Neural progenitor cell (in vitro differentiated cells): ENCODE measurements at regions not wholly inside any gene's neighbourhood (a gene's known extent, or its start where the extent isn't known, plus 50 kb on each side); places are given as distances from the start of the nearest gene placed in this dataset.
"Not testable (repeated sequence)": the region's sequence is repeated elsewhere in the genome, so short reads cannot be mapped to it uniquely, and the experiment has no call there.

Experiments used
- DNase-seq: peaks from one replicate; pipeline ENCODE4 v3.0.0-alpha.2; 2016; ENCODE audit warnings: low spot score
- H2AFZ ChIP-seq: fragments of 200-600 bp; sonication (generic); replicated peaks from 2 replicates; pipeline ENCODE4 v1.6.1; 2016; ENCODE audit warnings: antibody characterized with exemption
- H3F3A ChIP-seq: fragments of 200-600 bp; sonication (generic); 2 replicates; pipeline ENCODE4 v1.6.1; 2016; ENCODE audit warnings: antibody characterized with exemption, low read depth
- H3K27ac ChIP-seq: fragments of 200-600 bp; sonication (generic); 2 replicates; pipeline ENCODE4 v1.5.1; 2016; ENCODE audit warnings: mild to moderate bottlenecking
- H3K27me3 ChIP-seq: fragments of 200-600 bp; sonication (generic); 2 replicates; pipeline ENCODE4 v1.6.1; 2016; ENCODE audit warnings: mild to moderate bottlenecking, moderate library complexity
- H3K36me3 ChIP-seq: fragments of 200-600 bp; sonication (generic); 2 replicates; pipeline ENCODE4 v1.5.1; 2016
- H3K4me1 ChIP-seq: fragments of 200-600 bp; sonication (generic); 2 replicates; pipeline ENCODE4 v1.6.1; 2016; ENCODE audit warnings: mixed run types
- H3K4me2 ChIP-seq: fragments of 200-600 bp; sonication (generic); 2 replicates; pipeline ENCODE4 v1.6.1; 2016
- H3K4me3 ChIP-seq: fragments of 200-600 bp; sonication (generic); 2 replicates; pipeline ENCODE4 v1.5.1; 2016
- H3K79me2 ChIP-seq: fragments of 200-600 bp; sonication (generic); 2 replicates; pipeline ENCODE4 v1.6.1; 2016; ENCODE audit warnings: low read depth
- H3K9ac ChIP-seq: fragments of 200-600 bp; sonication (generic); 2 replicates; pipeline ENCODE4 v1.6.1; 2016
- H3K9me3 ChIP-seq: fragments of 200-600 bp; sonication (generic); 2 replicates; pipeline ENCODE4 v1.5.1; 2016; ENCODE audit warnings: low read depth
- H4K20me1 ChIP-seq: fragments of 200-600 bp; sonication (generic); 2 replicates; pipeline ENCODE4 v1.6.1; 2016; ENCODE audit warnings: low read depth
- H3K27ac Mint-ChIP-seq: 3 replicates; pipeline ENCODE4 v1.8.0; 2021; ENCODE audit warnings: mixed read lengths
- H3K27me3 Mint-ChIP-seq: 2 replicates; pipeline ENCODE4 v1.8.0; 2022; ENCODE audit warnings: low read depth, mild to moderate bottlenecking, inconsistent platforms, moderate library complexity, mixed read lengths; ENCODE audit not compliant: insufficient read depth
- H3K36me3 Mint-ChIP-seq: 3 replicates; pipeline ENCODE4 v1.8.0; 2021; ENCODE audit warnings: mixed read lengths
- H3K4me1 Mint-ChIP-seq: 3 replicates; pipeline ENCODE4 v1.8.0; 2021; ENCODE audit warnings: mixed read lengths
- H3K4me3 Mint-ChIP-seq: 3 replicates; pipeline ENCODE4 v1.8.0; 2021; ENCODE audit warnings: mild to moderate bottlenecking, moderate library complexity, mixed read lengths
- H3K9me3 Mint-ChIP-seq: 3 replicates; pipeline ENCODE4 v1.8.0; 2020; ENCODE audit warnings: mixed read lengths
- CTCF ChIP-seq: fragments of 200-600 bp; sonication (generic); IDR thresholded peaks from 2 replicates; pipeline ENCODE4 v1.5.1; 2017; ENCODE audit warnings: antibody characterized with exemption, mild to moderate bottlenecking
- EZH2 ChIP-seq: fragments of 200-600 bp; sonication (generic); IDR thresholded peaks from 2 replicates; pipeline ENCODE4 v1.6.1; 2017; ENCODE audit warnings: antibody characterized with exemption, mild to moderate bottlenecking, moderate library complexity
- EZH2phosphoT487 ChIP-seq: fragments of 200-600 bp; sonication (generic); IDR thresholded peaks from 2 replicates; pipeline ENCODE4 v1.6.1; 2017; ENCODE audit warnings: antibody characterized with exemption

- Histone ChIP-seq H3K79me2 (no peaks in the 10 kb centered on the region), H3K4me1 (peaks cover 41% of the 10 kb centered on the region), H3K27ac (peak overlapping the region; percentile 26), H3K27me3 (no peaks in the 10 kb centered on the region), H3K4me3 (no peak overlapping the region), H4K20me1 (no peaks in the 10 kb centered on the region), H3K9me3 (no peaks in the 10 kb centered on the region), H3K4me2 (peak overlapping the region; percentile 68), H3F3A (peaks cover 44% of the 10 kb centered on the region), H2AFZ (no peak overlapping the region), H3K36me3 (no peaks in the 10 kb centered on the region), H3K9ac (no peak overlapping the region)
- TF ChIP-seq EZH2phosphoT487 (peak; percentile 61), EZH2 (no peak), CTCF (no peak)
- Mint-ChIP-seq H3K27ac (peak overlapping the region; percentile 98), H3K4me1 (peaks cover 58% of the 10 kb centered on the region), H3K27me3 (peaks cover 6% of the 10 kb centered on the region), H3K9me3 (peaks cover 19% of the 10 kb centered on the region), H3K4me3 (peak overlapping the region; percentile 48), H3K36me3 (no peaks in the 10 kb centered on the region)
- peak; percentile 90 for DNase-seq
These were observed 148.8 kb upstream of the NRP1 start for GRCh38 chr10:33483124-33483815.

DNA sequence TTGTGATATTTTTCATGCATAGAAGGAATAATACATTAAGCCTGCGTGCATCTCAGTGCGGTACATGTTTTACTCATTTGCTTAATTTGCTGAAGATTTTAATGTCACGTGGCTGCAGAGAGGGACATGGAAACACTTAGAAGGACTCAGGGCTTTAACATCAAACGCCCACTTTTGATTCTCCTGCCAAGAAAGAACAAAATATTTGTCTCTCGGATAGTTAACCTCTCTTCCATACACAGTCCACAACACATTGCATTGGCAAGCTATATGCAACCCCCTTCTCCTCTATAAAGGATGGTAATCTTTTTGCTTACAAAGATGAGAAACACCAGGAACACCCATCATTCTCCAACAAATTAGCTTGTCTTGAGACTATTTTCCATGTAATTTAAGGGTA, 148.0 kb upstream of the NRP1 start:
- H3K27me3 ChIP-seq, result no peaks in the 10 kb centered on the region
- Mint-ChIP-seq H3K4me3 (no peak overlapping the region), H3K36me3 (no peaks in the 10 kb centered on the region), H3K27me3 (peaks cover 6% of the 10 kb centered on the region), H3K9me3 (peaks cover 19% of the 10 kb centered on the region), H3K27ac (no peak overlapping the region), H3K4me1 (peaks cover 58% of the 10 kb centered on the region)
- H3K4me2 ChIP-seq, result peak overlapping the region; percentile 68
- H2AFZ ChIP-seq, result no peak overlapping the region
- H3K79me2 ChIP-seq, result no peaks in the 10 kb centered on the region
- DNase-seq, result no peak
- H4K20me1 ChIP-seq, result no peaks in the 10 kb centered on the region
- H3K4me3 ChIP-seq, result no peak overlapping the region
- H3K36me3 ChIP-seq, result no peaks in the 10 kb centered on the region
- no peak overlapping the region for H3K9ac ChIP-seq
- no peak for TF ChIP-seq CTCF
- TF ChIP-seq EZH2phosphoT487, result no peak
- TF ChIP-seq EZH2, result no peak
- peaks cover 44% of the 10 kb centered on the region for H3F3A ChIP-seq
- H3K9me3 ChIP-seq, result no peaks in the 10 kb centered on the region
- H3K4me1 ChIP-seq, result peaks cover 41% of the 10 kb centered on the region
- H3K27ac ChIP-seq, result no peak overlapping the region

- Mint-ChIP-seq H3K36me3 (no peaks in the 10 kb centered on the region), H3K4me1 (peaks cover 53% of the 10 kb centered on the region), H3K9me3 (peaks cover 19% of the 10 kb centered on the region), H3K27me3 (peaks cover 4% of the 10 kb centered on the region), H3K4me3 (no peak overlapping the region), H3K27ac (peak overlapping the region; percentile 76)
- no peak overlapping the region for H3K27ac ChIP-seq
- H3K79me2 ChIP-seq, result no peaks in the 10 kb centered on the region
- H3F3A ChIP-seq, result peaks cover 41% of the 10 kb centered on the region
- no peak for DNase-seq
- TF ChIP-seq EZH2phosphoT487 (no peak), EZH2 (no peak), CTCF (no peak)
- peaks cover 34% of the 10 kb centered on the region for H3K4me1 ChIP-seq
- no peak overlapping the region for H2AFZ ChIP-seq
- H3K36me3 ChIP-seq, result no peaks in the 10 kb centered on the region
- no peak overlapping the region for H3K4me2 ChIP-seq
- no peak overlapping the region for H3K9ac ChIP-seq
- no peaks in the 10 kb centered on the region for H4K20me1 ChIP-seq
- no peaks in the 10 kb centered on the region for H3K27me3 ChIP-seq
- no peaks in the 10 kb centered on the region for H3K9me3 ChIP-seq
- no peak overlapping the region for H3K4me3 ChIP-seq
These were observed 146.7 kb upstream of the NRP1 start for GRCh38 chr10:33481184-33481583.

GRCh38 chr10:33480417-33480816, 145.9 kb upstream of the NRP1 start:
- H3K36me3 ChIP-seq, DNase-seq, H3K4me3 Mint-ChIP-seq, H3K27me3 Mint-ChIP-seq, H2AFZ ChIP-seq, H4K20me1 ChIP-seq, H3K27ac ChIP-seq, H3K27me3 ChIP-seq, H3K36me3 Mint-ChIP-seq, H3K9me3 ChIP-seq, H3K4me2 ChIP-seq, H3K9ac ChIP-seq, H3K4me3 ChIP-seq, H3K27ac Mint-ChIP-seq, H3K79me2 ChIP-seq: not testable (repeated sequence)
- Mint-ChIP-seq H3K9me3 (peaks cover 21% of the 10 kb centered on the region), H3K4me1 (peaks cover 48% of the 10 kb centered on the region)
- Histone ChIP-seq H3K4me1 (peaks cover 30% of the 10 kb centered on the region), H3F3A (peaks cover 33% of the 10 kb centered on the region)
